Loucy (cell line): ENCODE measurements at regions not wholly inside any gene's neighbourhood (a gene's known extent, or its start where the extent isn't known, plus 50 kb on each side); places are given as distances from the start of the nearest gene placed in this dataset.

Experiments used
- H2AFZ ChIP-seq: fragments of 200-600 bp; sonication (generic); 2 replicates; pipeline ENCODE4 v1.6.0; 2016; ENCODE audit warnings: antibody characterized with exemption, mild to moderate bottlenecking, low read length, moderate library complexity
- H3F3A ChIP-seq: fragments of 200-600 bp; 2 replicates; pipeline ENCODE4 v1.6.0; 2016; ENCODE audit warnings: antibody characterized with exemption, low read depth, mild to moderate bottlenecking
- H3K27me3 ChIP-seq: fragments of 200-600 bp; sonication (generic); 2 replicates; pipeline ENCODE4 v1.6.1; 2014; ENCODE audit warnings: low read length, mild to moderate bottlenecking; ENCODE audit not compliant: insufficient read depth, poor library complexity, severe bottlenecking
- H3K36me3 ChIP-seq: fragments of 200-600 bp; sonication (generic); 2 replicates; pipeline ENCODE4 v1.6.1; 2016; ENCODE audit warnings: low read length; ENCODE audit not compliant: insufficient read depth
- H3K4me1 ChIP-seq: fragments of 200-600 bp; sonication (generic); 2 replicates; pipeline ENCODE4 v1.5.1; 2014; ENCODE audit warnings: low read length, mild to moderate bottlenecking; ENCODE audit not compliant: insufficient read depth, poor library complexity, severe bottlenecking
- H3K4me2 ChIP-seq: fragments of 200-600 bp; sonication (generic); 2 replicates; pipeline ENCODE4 v1.6.0; 2014; ENCODE audit warnings: antibody characterized with exemption, low read length, low read depth, mild to moderate bottlenecking; ENCODE audit not compliant: poor library complexity, severe bottlenecking
- H3K4me3 ChIP-seq: fragments of 200-600 bp; sonication (generic); 2 replicates; pipeline ENCODE4 v1.5.1; 2014; ENCODE audit warnings: low read length, mild to moderate bottlenecking, mixed read lengths; ENCODE audit not compliant: poor library complexity, severe bottlenecking
- H3K79me2 ChIP-seq: fragments of 200-600 bp; sonication (generic); 2 replicates; pipeline ENCODE4 v1.6.1; 2014; ENCODE audit warnings: low read length; ENCODE audit not compliant: insufficient read depth
- H3K9ac ChIP-seq: fragments of 200-600 bp; sonication (generic); 2 replicates; pipeline ENCODE4 v1.6.0; 2014; ENCODE audit warnings: mild to moderate bottlenecking, low read depth, low read length, moderate library complexity; ENCODE audit not compliant: poor library complexity, severe bottlenecking
- H3K9me2 ChIP-seq: fragments of 200-600 bp; sonication (generic); replicated peaks from 2 replicates; pipeline ENCODE4 v1.6.1; 2016; ENCODE audit warnings: low read depth, low read length, mixed read lengths
- H3K9me3 ChIP-seq: fragments of 200-600 bp; sonication (generic); 2 replicates; pipeline ENCODE4 v1.6.1; 2014; ENCODE audit warnings: mild to moderate bottlenecking, antibody characterized with exemption, low read length, low read depth; ENCODE audit not compliant: insufficient read depth
- H4K20me1 ChIP-seq: fragments of 200-600 bp; sonication (generic); 2 replicates; pipeline ENCODE4 v1.6.0; 2014; ENCODE audit warnings: antibody characterized with exemption, low read length, mild to moderate bottlenecking; ENCODE audit not compliant: insufficient read depth, poor library complexity, severe bottlenecking
- EZH2phosphoT487 ChIP-seq: fragments of 200-600 bp; IDR thresholded peaks from 2 replicates; pipeline ENCODE4 v1.6.1; 2018; ENCODE audit warnings: antibody characterized with exemption, mild to moderate bottlenecking, moderate library complexity, borderline replicate concordance
- TF ChIP-seq, protein P1 (sequence below): fragments of 200-600 bp; sonication (generic); conservative IDR thresholded peaks from 2 replicates; pipeline ENCODE4 v1.5.1; 2014; ENCODE audit warnings: mild to moderate bottlenecking, antibody characterized with exemption, low read length

DNA sequence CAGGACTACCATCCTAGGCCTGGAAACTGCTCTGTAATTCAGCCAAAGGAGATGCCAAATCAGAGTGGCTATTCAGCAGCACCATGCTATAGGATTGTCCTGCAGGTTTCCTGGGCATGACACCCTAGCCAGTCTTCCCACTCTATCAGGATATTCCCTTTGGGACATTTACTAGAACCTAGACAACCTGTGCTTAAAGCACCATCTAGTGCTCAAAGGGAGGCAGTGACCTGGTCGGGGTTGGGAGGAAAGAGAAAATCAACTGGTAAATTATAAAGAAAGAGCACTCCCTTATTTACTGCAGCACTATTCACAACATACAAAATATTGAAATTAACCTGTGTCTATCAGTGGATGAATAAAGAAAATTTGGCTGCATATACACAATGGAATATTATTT is 67.2 kb upstream of the SMLR1 start:
- H3K79me2 ChIP-seq: no peaks in the 10 kb centered on the region
- no peaks in the 10 kb centered on the region for H3K9me3 ChIP-seq
- H3K36me3 ChIP-seq: no peaks in the 10 kb centered on the region
- TF ChIP-seq EZH2phosphoT487: no peak
- TF ChIP-seq, protein P1, sequence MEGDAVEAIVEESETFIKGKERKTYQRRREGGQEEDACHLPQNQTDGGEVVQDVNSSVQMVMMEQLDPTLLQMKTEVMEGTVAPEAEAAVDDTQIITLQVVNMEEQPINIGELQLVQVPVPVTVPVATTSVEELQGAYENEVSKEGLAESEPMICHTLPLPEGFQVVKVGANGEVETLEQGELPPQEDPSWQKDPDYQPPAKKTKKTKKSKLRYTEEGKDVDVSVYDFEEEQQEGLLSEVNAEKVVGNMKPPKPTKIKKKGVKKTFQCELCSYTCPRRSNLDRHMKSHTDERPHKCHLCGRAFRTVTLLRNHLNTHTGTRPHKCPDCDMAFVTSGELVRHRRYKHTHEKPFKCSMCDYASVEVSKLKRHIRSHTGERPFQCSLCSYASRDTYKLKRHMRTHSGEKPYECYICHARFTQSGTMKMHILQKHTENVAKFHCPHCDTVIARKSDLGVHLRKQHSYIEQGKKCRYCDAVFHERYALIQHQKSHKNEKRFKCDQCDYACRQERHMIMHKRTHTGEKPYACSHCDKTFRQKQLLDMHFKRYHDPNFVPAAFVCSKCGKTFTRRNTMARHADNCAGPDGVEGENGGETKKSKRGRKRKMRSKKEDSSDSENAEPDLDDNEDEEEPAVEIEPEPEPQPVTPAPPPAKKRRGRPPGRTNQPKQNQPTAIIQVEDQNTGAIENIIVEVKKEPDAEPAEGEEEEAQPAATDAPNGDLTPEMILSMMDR: peak; percentile 75
- H3K4me3 ChIP-seq: no peak overlapping the region
- no peak overlapping the region for H2AFZ ChIP-seq
- H3K27me3 ChIP-seq: no peaks in the 10 kb centered on the region
- H3K4me1 ChIP-seq: peaks cover 9% of the 10 kb centered on the region
- H4K20me1 ChIP-seq: no peaks in the 10 kb centered on the region
- H3K4me2 ChIP-seq: no peak overlapping the region
- no peaks in the 10 kb centered on the region for H3F3A ChIP-seq
- no peak overlapping the region for H3K9ac ChIP-seq
- no peaks in the 10 kb centered on the region for H3K9me2 ChIP-seq

DNA sequence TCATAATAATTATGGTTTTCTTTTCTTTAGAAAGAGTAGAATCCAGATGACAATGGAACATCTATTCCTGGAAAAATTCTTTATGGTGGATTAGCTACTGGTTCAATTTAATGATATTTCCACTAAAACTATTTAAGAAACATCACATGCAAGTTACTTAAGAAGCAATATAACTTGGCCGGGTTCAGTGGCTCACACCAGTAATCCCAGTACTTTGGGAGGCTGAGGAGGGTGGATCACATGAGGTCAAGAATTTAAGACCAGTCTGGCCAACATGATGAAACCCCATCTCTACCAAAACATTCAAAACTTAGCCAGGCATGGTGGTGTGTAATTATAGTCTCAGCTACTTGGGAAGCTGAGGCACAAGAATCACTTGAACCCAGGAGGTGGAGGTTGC is 65.9 kb upstream of the SMLR1 start:
- no peaks in the 10 kb centered on the region for H3K27me3 ChIP-seq
- H4K20me1 ChIP-seq: no peaks in the 10 kb centered on the region
- TF ChIP-seq, protein P1: no peak
- TF ChIP-seq EZH2phosphoT487: no peak
- no peak overlapping the region for H2AFZ ChIP-seq
- H3K4me1 ChIP-seq: peaks cover 9% of the 10 kb centered on the region
- no peak overlapping the region for H3K4me3 ChIP-seq
- H3K4me2 ChIP-seq: no peak overlapping the region
- no peaks in the 10 kb centered on the region for H3K9me2 ChIP-seq
- H3K36me3 ChIP-seq: no peaks in the 10 kb centered on the region
- no peak overlapping the region for H3K9ac ChIP-seq
- H3K79me2 ChIP-seq: no peaks in the 10 kb centered on the region
- H3K9me3 ChIP-seq: no peaks in the 10 kb centered on the region
- no peaks in the 10 kb centered on the region for H3F3A ChIP-seq

DNA sequence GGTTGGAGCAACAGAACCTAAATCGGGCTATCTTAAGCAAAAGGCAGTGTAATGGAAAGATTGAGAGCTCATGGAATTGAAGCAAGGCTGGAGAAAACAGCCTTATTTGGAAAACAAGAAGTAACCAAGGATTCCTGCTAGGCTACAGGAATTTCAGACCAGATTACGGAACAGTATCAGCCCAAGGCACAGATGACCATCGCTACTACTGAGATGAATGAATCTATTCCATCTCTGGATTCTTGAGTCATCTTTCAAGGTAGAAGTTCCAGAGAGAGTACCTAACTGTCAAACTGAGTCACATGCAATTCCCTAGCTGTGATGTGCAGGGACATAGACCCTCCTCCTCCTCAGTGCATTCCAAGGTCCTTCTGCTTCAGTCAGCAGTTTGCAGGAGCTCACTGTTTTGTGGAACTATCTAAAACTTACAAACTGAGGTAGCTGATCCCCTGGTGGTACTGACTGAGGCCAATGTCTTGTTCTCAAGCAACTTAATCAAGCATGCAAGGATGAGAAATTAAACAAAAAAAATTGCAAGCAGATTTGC is 62.0 kb upstream of the SMLR1 start:
- Histone ChIP-seq H3K4me2 (no peak overlapping the region), H4K20me1 (no peaks in the 10 kb centered on the region), H3K4me3 (no peak overlapping the region), H2AFZ (no peak overlapping the region), H3K9me2 (no peaks in the 10 kb centered on the region), H3K9ac (no peak overlapping the region), H3K79me2 (no peaks in the 10 kb centered on the region), H3K9me3 (no peaks in the 10 kb centered on the region), H3K4me1 (no peaks in the 10 kb centered on the region), H3K27me3 (no peaks in the 10 kb centered on the region), H3F3A (no peaks in the 10 kb centered on the region), H3K36me3 (no peaks in the 10 kb centered on the region)
- TF ChIP-seq, protein P1: no peak
- no peak for TF ChIP-seq EZH2phosphoT487
